Pancreas (tissue), 10 donors: ENCODE measurements at regions not wholly inside any gene's neighbourhood (a gene's known extent, or its start where the extent isn't known, plus 50 kb on each side); places are given as distances from the start of the nearest gene placed in this dataset.

Source experiments
- ATAC-seq, 4 donors: fragments of 200-7000 bp; cut with Tn5 transposase; one replicate each; pipeline versions ENCODE4 v1.8.0 to v1.9.1; 2020; ENCODE audit warnings: mild to moderate bottlenecking in 4 of 4, moderate library complexity in 4 of 4
- DNase-seq, 6 donors: peaks; one replicate each; pipeline ENCODE4 v3.0.0-alpha.2; 2020
- FAIRE-seq: peaks from 2 replicates; lab custom pipeline; 2012; peaks lifted over from hg19 to GRCh38; lab: Jason Lieb, UNC
- H3K27ac ChIP-seq, 4 donors: fragments of 200-600 bp; sonication (generic); 1 replicate in 3 of 4; 2 replicates in 1 of 4; pipeline versions ENCODE4 v1.5.0 to v1.8.0; 2020
- H3K27me3 ChIP-seq, 4 donors: fragments of 200-600 bp; one replicate each; pipeline ENCODE4 v1.8.0; 2021
- H3K36me3 ChIP-seq, 3 donors: fragments of 200-600 bp; sonication (generic) in 1 of 3; one replicate each; pipeline versions ENCODE4 v1.5.0 to v1.8.0; 2020 to 2021
- H3K4me1 ChIP-seq, 3 donors: fragments of 200-600 bp; one replicate each; pipeline ENCODE4 v1.8.0; 2021
- H3K4me3 ChIP-seq, 4 donors: fragments of 200-600 bp; sonication (generic) in 2 of 4; one replicate each; pipeline versions ENCODE4 v1.5.0 to v1.8.0; 2020 to 2021
- H3K9me3 ChIP-seq, 4 donors: fragments of 200-600 bp; one replicate each; pipeline ENCODE4 v1.8.0; 2021
- CTCF ChIP-seq, 4 donors: fragments of 200-600 bp; sonication (generic) in 3 of 4; IDR thresholded peaks; one replicate each; pipeline versions ENCODE4 v1.5.0 to v1.8.0; 2021; ENCODE audit warnings: antibody characterized with exemption in 4 of 4
- WGBS, 2 donors: extraction: QIAGEN DNeasy Blood & Tissue Kit; methylation state at CpG; one replicate each; pipeline ENCODE4 v1.1.7; 2013; 5-methylcytosine and 5-hydroxymethylcytosine counted together
- intact Hi-C, 3 donors: fragments of 100-400 bp; cut with DNase I; formaldehyde crosslinking; loops; one replicate each; pipeline versions ENCODE4 v1.11.1 to v1.14.2; 2022
- donor health status: healthy with polysubstance abuse.
- donor health status: DM: no; HTN: no; CAD: no; lungs with moderate emphysema.
- donor health status: DM: no; HTN: no; CAD: no.
- donor health status: control.
- donor health status: control.
- donor health status: Bipolar disorder and iron deficiency.
- donor health status: DM: yes; HTN: yes; CAD: no.
- donor health status: DM: no; HTN: no; CAD: no.
- donor health status: DM: no; HTN: no; CAD: no.
- donor health status: DM: yes; HTN: yes; CAD: no.

- intact Hi-C loops = no loop called here
- ATAC-seq = no peak
- no peak for TF ChIP-seq CTCF (IDR thresholded peaks at IDR 0.05)
- Histone ChIP-seq H3K4me1 (peaks cover 0 to 16% (median 7%) of the 10 kb centered on the region in 3 donors), H3K9me3 (no peaks in the 10 kb centered on the region), H3K36me3 (no peaks in the 10 kb centered on the region), H3K4me3 (no peak overlapping the region), H3K27ac (no peak overlapping the region), H3K27me3 (no peaks in the 10 kb centered on the region)
- 92 to 94% methylated on average over 5 of the region's 5 CpGs for WGBS, 2 donors
- FAIRE-seq = no peak
- DNase-seq = no peak
These were observed 214.3 kb upstream of the APCDD1 start for GRCh38 chr18:10239991-10240634.

DNA sequence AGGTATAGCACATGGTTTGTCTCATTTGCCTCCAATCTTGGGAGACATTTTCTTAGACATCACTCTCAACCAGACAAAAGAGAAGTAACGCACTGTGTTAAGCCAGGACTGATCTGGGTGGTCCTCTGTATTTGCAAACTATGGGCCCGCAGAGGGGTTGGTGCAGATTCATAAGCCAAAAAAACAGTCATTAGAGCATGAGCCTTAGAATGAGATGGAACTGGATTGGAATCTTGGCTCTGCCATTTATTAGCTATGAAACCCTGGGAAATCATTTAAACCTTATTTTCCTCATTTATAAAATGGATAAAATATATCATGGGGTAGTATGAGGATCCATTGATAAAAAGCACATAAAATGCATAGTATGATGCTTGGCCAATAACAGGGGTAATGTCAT, 213.5 kb upstream of the APCDD1 start:
- Histone ChIP-seq H3K9me3 (no peaks in the 10 kb centered on the region), H3K4me3 (no peak overlapping the region), H3K27ac (no peak overlapping the region), H3K27me3 (no peaks in the 10 kb centered on the region), H3K36me3 (no peaks in the 10 kb centered on the region), H3K4me1 (peaks cover 0 to 16% (median 7%) of the 10 kb centered on the region in 3 donors)
- DNase-seq (no peak), FAIRE-seq (no peak), ATAC-seq (no peak)
- TF ChIP-seq CTCF (IDR thresholded peaks at IDR 0.05) = no peak
- intact Hi-C loops = no loop called here
- WGBS, 2 donors = 95 to 96% methylated on average over 2 of the region's 2 CpGs

DNA sequence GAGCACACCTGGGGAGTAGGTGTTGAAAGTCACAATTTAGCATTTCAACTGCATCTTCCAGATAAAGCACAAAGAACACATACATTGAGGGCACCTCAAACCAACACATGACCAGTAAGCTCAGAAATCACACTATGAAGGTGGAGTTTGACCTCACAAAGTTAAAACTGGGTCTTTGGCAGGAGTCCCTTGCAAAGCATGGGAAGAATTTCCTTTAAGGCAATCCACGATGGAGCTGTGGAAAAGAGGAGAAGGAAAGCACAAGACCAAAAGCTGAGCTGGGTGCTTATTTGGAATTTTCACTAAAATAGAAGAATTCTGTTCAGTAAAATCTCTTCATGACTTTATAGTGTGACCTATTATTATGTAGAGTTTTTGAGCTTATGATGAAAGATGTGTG, 212.9 kb upstream of the APCDD1 start:
- H3K27ac ChIP-seq = no peak overlapping the region
- no peaks in the 10 kb centered on the region for H3K9me3 ChIP-seq
- no peak for TF ChIP-seq CTCF (IDR thresholded peaks at IDR 0.05)
- ATAC-seq = no peak
- H3K4me3 ChIP-seq = no peak overlapping the region
- 45% methylated on average over 1 of the region's 1 CpG for WGBS, 2 donors
- DNase-seq = no peak
- peaks cover 0 to 16% (median 7%) of the 10 kb centered on the region in 3 donors for H3K4me1 ChIP-seq
- H3K27me3 ChIP-seq = no peaks in the 10 kb centered on the region
- no peaks in the 10 kb centered on the region for H3K36me3 ChIP-seq
- intact Hi-C loops = no loop called here
- FAIRE-seq = no peak

- Histone ChIP-seq H3K9me3 (no peaks in the 10 kb centered on the region), H3K4me3 (no peak overlapping the region), H3K4me1 (peaks cover 0 to 16% (median 7%) of the 10 kb centered on the region in 3 donors), H3K36me3 (no peaks in the 10 kb centered on the region), H3K27ac (no peak overlapping the region), H3K27me3 (no peaks in the 10 kb centered on the region)
- TF ChIP-seq CTCF (IDR thresholded peaks at IDR 0.05) = no peak
- FAIRE-seq (no peak), ATAC-seq (peak in 1 of 4 donors; percentile 55), DNase-seq (no peak)
- 63 to 69% methylated on average over 7 of the region's 7 CpGs for WGBS, 2 donors
- intact Hi-C loops = no loop called here
These were observed 211.3 kb upstream of the APCDD1 start for GRCh38 chr18:10242936-10243680.

GRCh38 chr18:10244341-10244740, 210.1 kb upstream of the APCDD1 start:
- Histone ChIP-seq H3K27ac (no peak overlapping the region), H3K4me3 (no peak overlapping the region), H3K4me1 (peaks cover 0 to 18% (median 7%) of the 10 kb centered on the region in 3 donors), H3K36me3 (no peaks in the 10 kb centered on the region), H3K9me3 (no peaks in the 10 kb centered on the region), H3K27me3 (no peaks in the 10 kb centered on the region)
- FAIRE-seq (no peak), DNase-seq (no peak), ATAC-seq (peak in 3 of 4 donors; percentile 23 to 65 (median 35))
- TF ChIP-seq CTCF (IDR thresholded peaks at IDR 0.05) = no peak
- WGBS, 2 donors = 37 to 39% methylated on average over 8 of the region's 8 CpGs
- intact Hi-C loops = no loop called here
